GM19238 (cell line): ENCODE measurements at regions not wholly inside any gene's neighbourhood (a gene's known extent, or its start where the extent isn't known, plus 50 kb on each side); places are given as distances from the start of the nearest gene placed in this dataset.
"Not testable (repeated sequence)": the region's sequence is repeated elsewhere in the genome, so short reads cannot be mapped to it uniquely, and the experiment has no call there.

Source experiments
- DNase-seq: peaks from one replicate; pipeline ENCODE4 v3.0.0; 2011; ENCODE audit warnings: low spot score; ENCODE audit not compliant: insufficient read length

- DNase-seq, result no peak
Measured at GRCh38 chr14:103186909-103187586, 63.8 kb downstream of the TNFAIP2 start.

- DNase-seq, result no peak
Measured at GRCh38 chr14:103187911-103188310, 64.7 kb downstream of the TNFAIP2 start.

- DNase-seq, result peak; percentile 23
Measured at GRCh38 chr14:103188810-103189480, 65.7 kb downstream of the TNFAIP2 start.

GRCh38 chr14:103189481-103190470 is 66.5 kb downstream of the TNFAIP2 start:
- no peak for DNase-seq

- DNase-seq, result no peak
Measured at GRCh38 chr14:103190741-103191140, 67.5 kb downstream of the TNFAIP2 start.

- no peak for DNase-seq
Measured at GRCh38 chr14:103191844-103192243, 68.6 kb downstream of the TNFAIP2 start.

- DNase-seq, result no peak
Measured at GRCh38 chr14:103192246-103192840, 69.1 kb downstream of the TNFAIP2 start.

- not testable (repeated sequence) for DNase-seq
Measured at GRCh38 chr14:103192861-103193260, 69.6 kb downstream of the TNFAIP2 start.

GRCh38 chr14:103193491-103193890 is 70.2 kb downstream of the TNFAIP2 start:
- DNase-seq, result not testable (repeated sequence)

GRCh38 chr14:103194256-103195045 is 71.2 kb downstream of the TNFAIP2 start:
- no peak for DNase-seq

- DNase-seq, result no peak
Measured at GRCh38 chr14:103195828-103196615, 72.8 kb downstream of the TNFAIP2 start.

- DNase-seq, result no peak
Measured at GRCh38 chr14:103196716-103197115, 73.5 kb downstream of the TNFAIP2 start.

GRCh38 chr14:103198131-103199105 is 75.2 kb downstream of the TNFAIP2 start:
- no peak for DNase-seq

- no peak for DNase-seq
Measured at GRCh38 chr14:103199124-103199523, 75.9 kb downstream of the TNFAIP2 start.

GRCh38 chr14:103201801-103202200 is 78.5 kb downstream of the TNFAIP2 start:
- no peak for DNase-seq

GRCh38 chr14:103204852-103205540 is 81.7 kb downstream of the TNFAIP2 start:
- DNase-seq, result no peak

- no peak for DNase-seq
Measured at GRCh38 chr14:103205541-103205906, 82.3 kb downstream of the TNFAIP2 start.

GRCh38 chr14:103206023-103206481 is 82.8 kb downstream of the TNFAIP2 start:
- DNase-seq, result no peak
